ENCODE measurements at regions not wholly inside any gene's neighbourhood (a gene's known extent, or its start where the extent isn't known, plus 50 kb on each side); places are given as distances from the start of the nearest gene placed in this dataset.

DNA sequence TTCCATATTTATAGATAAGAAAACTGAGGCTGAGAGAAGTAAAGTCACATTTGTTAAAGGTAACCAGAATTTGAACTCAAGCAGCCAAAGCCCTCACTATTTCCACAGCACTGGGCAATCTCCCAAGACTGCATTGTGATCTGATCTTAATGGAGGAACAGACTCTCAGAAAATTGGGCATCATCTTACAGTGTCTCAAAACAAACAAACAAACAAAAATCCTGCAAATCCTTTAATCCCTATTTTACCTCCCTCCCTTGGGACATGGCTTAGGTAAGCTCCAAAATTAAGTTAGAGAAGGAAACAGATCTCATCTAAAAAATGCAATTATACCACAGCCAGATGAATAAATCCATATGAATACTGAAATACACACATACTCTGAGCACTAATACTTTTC, 57.5 kb downstream of the FHIP2A start:
- TF ChIP-seq, protein P1, sequence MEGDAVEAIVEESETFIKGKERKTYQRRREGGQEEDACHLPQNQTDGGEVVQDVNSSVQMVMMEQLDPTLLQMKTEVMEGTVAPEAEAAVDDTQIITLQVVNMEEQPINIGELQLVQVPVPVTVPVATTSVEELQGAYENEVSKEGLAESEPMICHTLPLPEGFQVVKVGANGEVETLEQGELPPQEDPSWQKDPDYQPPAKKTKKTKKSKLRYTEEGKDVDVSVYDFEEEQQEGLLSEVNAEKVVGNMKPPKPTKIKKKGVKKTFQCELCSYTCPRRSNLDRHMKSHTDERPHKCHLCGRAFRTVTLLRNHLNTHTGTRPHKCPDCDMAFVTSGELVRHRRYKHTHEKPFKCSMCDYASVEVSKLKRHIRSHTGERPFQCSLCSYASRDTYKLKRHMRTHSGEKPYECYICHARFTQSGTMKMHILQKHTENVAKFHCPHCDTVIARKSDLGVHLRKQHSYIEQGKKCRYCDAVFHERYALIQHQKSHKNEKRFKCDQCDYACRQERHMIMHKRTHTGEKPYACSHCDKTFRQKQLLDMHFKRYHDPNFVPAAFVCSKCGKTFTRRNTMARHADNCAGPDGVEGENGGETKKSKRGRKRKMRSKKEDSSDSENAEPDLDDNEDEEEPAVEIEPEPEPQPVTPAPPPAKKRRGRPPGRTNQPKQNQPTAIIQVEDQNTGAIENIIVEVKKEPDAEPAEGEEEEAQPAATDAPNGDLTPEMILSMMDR (conservative IDR thresholded peaks at IDR 0.05; ENCODE audit: low read depth, low read length): no peak
- no peak for TF ChIP-seq RCOR1 (IDR thresholded peaks at IDR 0.05; ENCODE audit: insufficient replicate concordance, low read length)
- TF ChIP-seq POLR2A (IDR thresholded peaks at IDR 0.05; ENCODE audit: low read depth, low read length): no peak
- no peak for TF ChIP-seq RFX5 (IDR thresholded peaks at IDR 0.05; ENCODE audit: low read depth, low read length)
- no peak for TF ChIP-seq MAZ (IDR thresholded peaks at IDR 0.05; ENCODE audit: borderline replicate concordance, low read depth, low read length)
- no peak for TF ChIP-seq RAD21 (IDR thresholded peaks at IDR 0.05; ENCODE audit: low read length)
- no peak for TF ChIP-seq MXI1 (IDR thresholded peaks at IDR 0.05; ENCODE audit: borderline replicate concordance, low read depth, low read length)
- no peak for TF ChIP-seq FOS (IDR thresholded peaks at IDR 0.05; ENCODE audit: low read depth, low read length)
- TF ChIP-seq MAFK (IDR thresholded peaks at IDR 0.05; ENCODE audit: low read depth, low read length): no peak
- TF ChIP-seq BHLHE40 (IDR thresholded peaks at IDR 0.05; ENCODE audit: low read depth, low read length): no peak
